ENCODE measurements at regions not wholly inside any gene's neighbourhood (a gene's known extent, or its start where the extent isn't known, plus 50 kb on each side); places are given as distances from the start of the nearest gene placed in this dataset.

DNA sequence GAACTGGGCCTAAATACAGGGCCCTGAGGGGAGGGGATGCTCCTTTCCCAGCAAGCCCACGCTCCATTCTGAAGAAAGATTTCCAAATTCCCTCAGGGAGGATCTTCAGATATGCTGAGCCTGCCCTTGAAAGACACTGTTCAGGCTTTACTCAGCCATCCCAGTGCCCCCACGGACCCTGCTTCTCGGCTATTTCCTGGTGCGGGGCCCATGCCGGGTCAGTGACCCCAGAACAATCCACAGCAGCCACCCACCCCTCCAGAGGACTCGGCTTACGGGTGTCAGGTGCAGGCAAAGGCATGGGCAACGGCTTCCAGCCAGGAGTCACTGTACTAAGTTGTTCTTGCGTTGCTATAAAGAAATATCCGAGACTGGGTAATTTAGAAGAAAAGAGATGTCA lies 137.1 kb downstream of the OAT start:
- Histone ChIP-seq H3K4ac (ENCODE audit: low read depth, low read length) (no peak overlapping the region), H3K27me3 (ENCODE audit: insufficient read depth, low read length) (no peaks in the 10 kb centered on the region), H2AFZ (ENCODE audit: low read length) (no peak overlapping the region), H2BK12ac (ENCODE audit: insufficient read length, low read depth, low read length) (no peak overlapping the region), H3T11ph (ENCODE audit: low read length) (no peak overlapping the region), H4K5ac (ENCODE audit: insufficient read length, low read depth, low read length) (no peak overlapping the region), H4K8ac (replicated peaks; ENCODE audit: insufficient read length, low read depth, low read length) (no peak overlapping the region), H3K23me2 (ENCODE audit: insufficient read length, low read depth, low read length, poor library complexity, severe bottlenecking) (no peaks in the 10 kb centered on the region), H3K27ac (ENCODE audit: insufficient read length, low read depth, low read length) (no peak overlapping the region), H3K79me2 (ENCODE audit: insufficient read depth, low read length) (no peaks in the 10 kb centered on the region), H4K20me1 (ENCODE audit: control insufficient read depth, insufficient read depth, insufficient read length) (no peaks in the 10 kb centered on the region), H3K9ac (ENCODE audit: extremely low read depth, insufficient read length, low read length) (no peak overlapping the region), H2BK15ac (ENCODE audit: low read depth, low read length) (no peak overlapping the region), H3K4me2 (ENCODE audit: insufficient read depth, insufficient read length, low read length) (no peak overlapping the region), H2BK20ac (ENCODE audit: low read depth, low read length, poor library complexity, severe bottlenecking) (no peak overlapping the region), H3K18ac (ENCODE audit: insufficient read length, low read depth, low read length) (no peak overlapping the region), H3K14ac (ENCODE audit: insufficient read depth, low read length) (no peak overlapping the region), H3K56ac (ENCODE audit: insufficient read length, low read depth, low read length) (no peak overlapping the region), H2AK5ac (ENCODE audit: insufficient read length, low read length) (no peak overlapping the region), H3K4me1 (ENCODE audit: insufficient read depth, low read length) (no peaks in the 10 kb centered on the region), H4K91ac (ENCODE audit: insufficient read length, low read depth, low read length) (no peak overlapping the region), H3K9me3 (ENCODE audit: control insufficient read depth, low read depth, low read length) (no peaks in the 10 kb centered on the region), H2BK5ac (ENCODE audit: insufficient read length, low read length) (no peak overlapping the region), H3K23ac (ENCODE audit: insufficient read length, low read depth, low read length) (no peak overlapping the region), H3K79me1 (ENCODE audit: insufficient read depth, low read depth, low read length, poor library complexity, severe bottlenecking) (no peaks in the 10 kb centered on the region), H2BK120ac (ENCODE audit: low read depth, low read length, poor library complexity, severe bottlenecking) (no peak overlapping the region)
- Mint-ChIP-seq H3K27me3 (ENCODE audit: low read depth) (peaks cover 11% of the 10 kb centered on the region), H3K4me1 (no peaks in the 10 kb centered on the region), H3K9me3 (peaks cover 0 to 7% of the 10 kb centered on the region in 2 experiments; a peak in 2 of 5 replicates), H3K27ac (no peak overlapping the region), H3K4me3 (no peak overlapping the region), H3K36me3 (ENCODE audit: insufficient read depth in 1 of 3, low read depth in 3 of 3) (no peaks in the 10 kb centered on the region; a peak in 1 of 7 replicates)
- TF ChIP-seq CTCF (conservative IDR thresholded peaks at IDR 0.05): no peak
- WGBS (ENCODE audit: extremely low coverage, insufficient read length, low lambda C conversion rate): no CpG with 5 or more reads among the region's 10 CpGs
- DNase-seq: no peak
